DMS 273 treated with DMSO at 0.1 percent for 48 hours (cell line): ENCODE measurements at regions not wholly inside any gene's neighbourhood (a gene's known extent, or its start where the extent isn't known, plus 50 kb on each side); places are given as distances from the start of the nearest gene placed in this dataset.
"Not testable (repeated sequence)": the region's sequence is repeated elsewhere in the genome, so short reads cannot be mapped to it uniquely, and the experiment has no call there.

ENCODE experiments used
- DNase-seq: peaks from one replicate; lab custom pipeline; 2025; lab: John Stamatoyannopoulos, UW

GRCh38 chr22:26806445-26807175 is 149.2 kb downstream of the MIAT start:
- DNase-seq = no peak

GRCh38 chr22:26811647-26811992 is 154.2 kb downstream of the MIAT start:
- DNase-seq = no peak

- no peak for DNase-seq
These were observed 155.3 kb downstream of the MIAT start for GRCh38 chr22:26812731-26813130.

- no peak for DNase-seq
These were observed 159.3 kb downstream of the MIAT start for GRCh38 chr22:26816726-26817125.

DNA sequence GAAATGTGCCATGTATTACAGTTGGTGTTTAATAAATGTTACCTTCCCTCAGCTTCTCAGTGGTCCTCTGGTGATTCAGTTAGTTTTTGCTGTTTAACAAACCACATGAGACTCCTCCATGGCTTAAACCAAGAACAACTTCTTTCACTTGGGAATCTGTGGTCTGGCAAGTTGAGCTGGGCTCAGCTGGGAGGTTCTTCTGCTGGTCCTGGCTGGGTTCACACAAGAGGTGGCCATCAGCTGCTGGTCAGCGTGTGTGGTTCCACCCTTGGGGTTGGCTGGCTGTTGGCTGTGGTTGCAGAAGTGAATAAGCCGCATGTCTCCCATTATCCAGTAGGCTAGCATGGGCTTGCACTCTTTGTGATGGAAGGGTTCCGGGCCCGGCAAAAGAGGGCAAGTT is 160.5 kb downstream of the MIAT start:
- no peak for DNase-seq

DNA sequence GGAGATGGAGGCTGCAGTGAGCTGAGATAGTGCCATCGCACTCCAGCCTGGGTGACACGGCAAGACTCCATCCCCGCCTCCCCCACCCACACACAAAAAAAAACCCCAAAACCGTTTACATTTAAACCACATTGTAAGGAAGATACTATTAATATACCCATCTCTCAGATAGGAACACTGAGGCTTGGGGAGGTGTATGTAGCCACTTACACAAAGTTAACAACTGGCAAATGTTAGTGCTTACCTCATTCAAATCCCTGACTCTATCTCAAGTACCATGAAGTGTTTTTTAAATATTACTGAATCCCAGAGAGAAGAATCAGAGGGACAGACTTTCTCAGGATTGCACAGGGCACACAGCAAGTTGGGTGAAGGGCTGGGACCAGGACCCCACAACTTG is 164.5 kb downstream of the MIAT start:
- DNase-seq = no peak

GRCh38 chr22:26822313-26822712 is 164.9 kb downstream of the MIAT start:
- DNase-seq = no peak

GRCh38 chr22:26823966-26824365 is 166.6 kb downstream of the MIAT start:
- DNase-seq = no peak

GRCh38 chr22:26825960-26826935 is 168.9 kb downstream of the MIAT start:
- no peak for DNase-seq

GRCh38 chr22:26827611-26828010 is 170.2 kb downstream of the MIAT start:
- DNase-seq = no peak

GRCh38 chr22:26828311-26828710 is 170.9 kb downstream of the MIAT start:
- no peak for DNase-seq

DNA sequence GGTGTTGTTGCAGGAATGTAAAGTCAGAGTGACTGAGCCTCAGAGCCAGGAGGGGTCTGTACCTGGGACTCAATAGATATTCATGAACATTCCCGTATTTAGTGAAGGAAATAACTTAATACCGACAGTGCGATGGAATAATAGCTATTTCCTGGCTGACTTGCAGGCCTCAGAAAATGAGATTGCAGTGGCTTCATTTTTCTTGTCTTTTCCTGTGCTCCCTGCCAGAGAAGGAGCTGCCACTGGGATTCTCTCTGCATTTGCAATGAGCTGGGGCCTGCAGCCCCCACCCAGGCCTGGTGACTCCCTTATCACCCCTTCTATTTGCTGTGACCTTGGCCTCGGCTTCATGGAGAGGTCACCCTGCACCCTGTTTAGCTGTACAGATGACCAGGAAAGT is 173.4 kb downstream of the MIAT start:
- DNase-seq = no peak

- no peak for DNase-seq
These were observed 177.6 kb downstream of the MIAT start for GRCh38 chr22:26835023-26835422.

DNA sequence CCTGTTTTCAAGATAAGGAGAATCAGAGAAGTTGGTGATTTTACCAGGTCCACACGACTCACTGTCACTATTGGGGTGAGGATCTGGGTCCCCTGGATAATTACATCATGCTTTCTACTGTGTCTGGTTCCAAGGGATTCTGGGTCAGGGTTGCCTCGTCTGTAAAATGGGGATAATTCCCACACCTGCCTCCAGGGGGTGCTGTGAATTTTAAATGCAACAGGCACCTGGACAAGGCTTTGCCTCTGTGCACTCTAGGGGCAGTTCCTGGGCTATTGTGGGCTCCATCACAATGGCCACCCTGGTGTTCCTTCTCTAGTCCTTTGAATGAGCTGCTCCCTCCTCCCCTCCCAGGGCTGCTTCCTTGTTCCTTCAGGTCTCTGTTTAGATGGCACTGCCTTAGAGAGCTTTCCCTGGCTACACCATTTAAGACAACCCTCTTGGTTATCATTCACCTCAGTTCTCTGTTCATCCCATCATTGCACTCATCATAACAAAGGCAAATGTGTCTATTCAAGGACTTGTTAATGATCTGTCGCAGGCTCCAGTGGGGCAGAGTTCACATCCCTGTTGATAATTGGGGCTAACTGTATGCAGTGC is 178.6 kb downstream of the MIAT start:
- DNase-seq = no peak

GRCh38 chr22:26837784-26838470 is 180.5 kb downstream of the MIAT start:
- no peak for DNase-seq

- no peak for DNase-seq
These were observed 181.1 kb downstream of the MIAT start for GRCh38 chr22:26838471-26838825.

DNA sequence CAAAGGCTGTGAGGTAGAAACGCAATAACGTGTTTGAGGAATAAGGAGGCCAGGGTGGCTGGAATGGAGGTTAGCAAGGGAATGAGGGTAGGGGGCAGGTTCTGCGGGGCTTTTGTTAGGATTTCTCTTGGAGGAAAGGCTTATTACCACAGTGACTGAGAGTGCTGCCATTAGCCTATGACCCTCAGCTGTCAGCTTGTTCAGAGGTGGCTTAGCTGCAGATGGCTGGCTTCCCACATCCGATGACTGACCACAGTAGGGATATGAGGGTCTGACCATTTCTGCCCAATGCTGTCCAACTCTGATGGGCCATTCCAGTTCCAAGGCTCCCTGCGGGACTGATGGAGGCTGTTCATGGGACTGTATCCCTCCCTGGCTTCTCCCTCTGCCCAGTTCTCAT is 181.8 kb downstream of the MIAT start:
- DNase-seq = no peak

DNA sequence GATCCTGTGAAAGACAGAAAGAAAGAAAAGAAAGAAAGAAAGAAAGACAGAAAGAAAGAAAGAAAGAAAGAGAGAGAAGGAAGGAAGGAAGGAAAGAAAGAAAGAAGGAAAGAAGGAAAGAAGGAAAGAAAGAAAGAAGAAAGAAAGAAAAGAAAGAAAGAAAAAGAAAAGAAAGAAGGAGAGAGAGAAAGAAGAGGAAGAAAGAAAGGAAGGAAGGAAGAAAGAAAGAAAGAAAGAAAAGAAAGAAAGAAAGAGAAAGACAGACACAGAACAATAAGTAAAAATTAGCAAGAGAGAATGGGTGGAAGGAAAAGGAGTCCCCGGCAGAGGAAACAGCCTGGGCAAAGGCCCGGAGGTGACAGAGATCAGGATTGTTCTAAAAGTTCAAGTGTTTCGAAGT is 183.4 kb downstream of the MIAT start:
- not testable (repeated sequence) for DNase-seq

DNA sequence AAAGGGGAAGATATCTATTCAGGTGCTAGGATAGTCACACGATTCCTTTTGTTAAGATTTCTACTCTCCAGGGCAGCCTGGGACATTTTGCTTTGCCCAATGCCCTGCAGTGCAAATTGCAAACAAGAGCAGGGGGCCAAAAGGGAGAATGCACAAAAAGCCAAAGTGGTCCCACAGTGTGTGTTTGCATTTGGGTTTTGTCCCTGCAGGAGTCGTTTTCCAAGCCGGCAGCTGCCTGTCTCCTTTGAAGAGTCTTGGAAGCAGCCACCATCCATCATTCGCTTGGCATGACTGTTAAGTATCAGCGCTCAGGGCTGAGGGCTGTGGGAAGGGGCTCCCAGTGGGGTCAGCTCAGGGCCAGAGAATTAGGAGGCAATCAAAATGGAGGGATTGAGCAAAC is 184.7 kb downstream of the MIAT start:
- DNase-seq = no peak

DNA sequence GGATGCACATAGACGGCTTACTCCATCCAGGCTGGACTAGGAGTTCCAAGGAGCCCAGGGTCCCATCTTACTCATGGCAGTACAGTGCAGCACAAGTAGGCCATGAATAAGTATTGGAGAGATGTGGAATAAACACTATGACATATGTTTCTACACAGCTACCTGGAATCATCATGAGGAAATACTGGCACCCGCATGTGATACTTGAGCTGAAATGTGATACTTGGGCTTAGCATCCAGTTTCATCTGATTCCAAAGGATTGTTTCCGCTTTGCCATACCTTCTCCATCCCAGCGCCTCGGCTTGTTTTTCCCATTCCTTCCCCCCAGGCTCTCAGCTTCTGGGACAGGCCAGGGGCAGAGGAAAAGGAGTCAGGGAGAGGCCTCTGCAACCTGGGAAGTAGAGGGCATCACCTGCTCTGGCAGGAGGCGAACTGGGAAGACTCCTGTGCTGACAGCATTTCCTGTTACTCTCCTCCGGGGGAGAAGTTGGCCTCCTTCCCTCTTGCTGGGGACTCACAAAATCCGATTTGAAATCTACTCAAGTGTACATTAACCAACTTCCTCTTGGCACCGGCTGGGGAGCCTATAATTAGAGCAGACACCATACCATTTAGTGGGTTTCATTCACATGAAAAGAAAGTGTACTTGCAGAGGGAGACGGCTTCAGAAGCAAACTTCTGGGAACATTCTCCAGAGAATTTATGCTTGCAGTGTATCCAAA is 187.8 kb downstream of the MIAT start:
- DNase-seq = no peak

DNA sequence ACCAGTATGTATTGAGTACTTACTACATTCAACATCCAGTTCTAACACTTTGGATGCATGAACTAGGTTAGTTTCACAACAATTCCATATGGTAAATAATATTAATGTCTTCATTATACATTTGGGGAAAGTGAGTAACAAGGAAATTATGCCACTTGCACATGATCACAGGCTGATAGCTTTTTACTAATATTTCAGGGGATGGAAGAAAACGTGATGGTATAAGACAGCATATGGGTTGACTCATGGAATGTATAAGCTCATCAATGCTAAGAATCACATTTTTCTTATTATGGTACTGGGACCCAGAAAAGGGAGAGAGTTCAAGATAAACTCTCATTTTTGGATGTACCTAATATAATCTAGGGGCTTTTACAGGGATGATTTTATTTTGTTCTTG is 188.7 kb downstream of the MIAT start:
- DNase-seq = no peak

DNA sequence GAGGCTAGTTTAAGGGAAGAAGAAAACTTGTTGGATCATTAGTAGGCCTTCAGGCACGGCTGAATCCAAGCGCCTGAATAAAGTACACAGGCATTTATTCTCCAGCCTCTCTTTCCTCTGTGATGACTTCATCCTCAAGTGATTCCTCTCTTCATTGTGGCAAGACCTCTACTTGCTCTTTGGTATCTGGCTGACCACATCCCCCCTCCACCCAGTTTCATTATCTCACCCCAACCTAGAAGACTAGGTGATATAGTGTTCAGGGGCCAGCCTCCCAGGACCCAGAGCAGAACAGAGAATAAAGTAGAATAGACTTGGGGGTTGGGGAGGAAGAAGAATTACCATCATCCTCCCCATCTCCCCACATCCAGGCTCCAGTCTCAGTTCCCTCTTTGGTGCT is 189.3 kb downstream of the MIAT start:
- no peak for DNase-seq
